ENCODE measurements at regions not wholly inside any gene's neighbourhood (a gene's known extent, or its start where the extent isn't known, plus 50 kb on each side); places are given as distances from the start of the nearest gene placed in this dataset.

- Histone ChIP-seq H3K79me2 (ENCODE audit: insufficient read depth, low read length) (no peaks in the 10 kb centered on the region), H2AFZ (ENCODE audit: low read depth, low read length) (no peak overlapping the region), H3K9ac (ENCODE audit: low read depth, low read length) (no peak overlapping the region), H3K36me3 (ENCODE audit: insufficient read depth, low read length) (no peaks in the 10 kb centered on the region), H3K9me3 (ENCODE audit: insufficient read depth, low read length, severe bottlenecking) (no peaks in the 10 kb centered on the region), H3K4me3 (ENCODE audit: low read depth in 1 of 2, low read length in 2 of 2) (no peak overlapping the region), H4K20me1 (ENCODE audit: insufficient read depth, low read length) (no peaks in the 10 kb centered on the region), H3K27me3 (ENCODE audit: insufficient read depth, low read length, poor library complexity) (no peaks in the 10 kb centered on the region), H3K27ac (ENCODE audit: low read length) (no peak overlapping the region), H3K4me1 (ENCODE audit: insufficient read depth, low read length) (no peaks in the 10 kb centered on the region), H3K4me2 (ENCODE audit: insufficient read depth, low read length) (no peak overlapping the region)
- no peak for DNase-seq
- ATAC-seq (ENCODE audit: insufficient read depth, low read depth): no peak
- TF ChIP-seq CTCF (IDR thresholded peaks at IDR 0.05; ENCODE audit: borderline replicate concordance, extremely low read depth, low read length, poor library complexity, severe bottlenecking) (no peak), EZH2 (IDR thresholded peaks at IDR 0.05; ENCODE audit: borderline replicate concordance, low read depth, low read length, severe bottlenecking) (no peak)
These were observed 677.5 kb downstream of the HDGFL1 start for GRCh38 chr6:23246896-23247295.

DNA sequence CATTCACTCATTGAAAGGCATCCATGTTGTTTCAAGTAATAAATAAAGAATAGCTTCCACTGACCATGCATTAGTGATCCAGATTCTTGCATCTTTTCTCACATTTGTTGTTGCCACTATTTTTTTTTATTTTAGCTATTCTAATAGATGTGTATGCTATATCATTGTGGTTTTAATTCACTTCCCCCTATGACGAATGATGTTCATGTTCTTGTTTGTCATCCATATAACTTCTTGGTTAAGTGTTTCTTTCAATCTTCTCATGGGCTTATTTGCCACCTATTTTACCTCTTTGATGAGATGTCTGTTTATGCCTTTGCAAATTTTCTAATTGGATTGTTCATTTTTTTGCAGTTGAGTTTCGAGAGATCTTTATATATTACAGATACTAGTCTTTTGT, 681.2 kb downstream of the HDGFL1 start:
- H3K4me1 ChIP-seq (ENCODE audit: insufficient read depth, low read length): no peaks in the 10 kb centered on the region
- DNase-seq: no peak
- H3K27me3 ChIP-seq (ENCODE audit: insufficient read depth, low read length, poor library complexity): no peaks in the 10 kb centered on the region
- H3K4me3 ChIP-seq (ENCODE audit: low read depth in 1 of 2, low read length in 2 of 2): no peak overlapping the region
- H3K4me2 ChIP-seq (ENCODE audit: insufficient read depth, low read length): no peak overlapping the region
- ATAC-seq (ENCODE audit: insufficient read depth, low read depth): no peak
- H3K9ac ChIP-seq (ENCODE audit: low read depth, low read length): no peak overlapping the region
- H3K27ac ChIP-seq (ENCODE audit: low read length): no peak overlapping the region
- H2AFZ ChIP-seq (ENCODE audit: low read depth, low read length): no peak overlapping the region
- no peaks in the 10 kb centered on the region for H3K36me3 ChIP-seq (ENCODE audit: insufficient read depth, low read length)
- no peaks in the 10 kb centered on the region for H3K79me2 ChIP-seq (ENCODE audit: insufficient read depth, low read length)
- TF ChIP-seq CTCF (IDR thresholded peaks at IDR 0.05; ENCODE audit: borderline replicate concordance, extremely low read depth, low read length, poor library complexity, severe bottlenecking) (no peak), EZH2 (IDR thresholded peaks at IDR 0.05; ENCODE audit: borderline replicate concordance, low read depth, low read length, severe bottlenecking) (no peak)
- no peaks in the 10 kb centered on the region for H3K9me3 ChIP-seq (ENCODE audit: insufficient read depth, low read length, severe bottlenecking)
- no peaks in the 10 kb centered on the region for H4K20me1 ChIP-seq (ENCODE audit: insufficient read depth, low read length)

GRCh38 chr6:23262864-23263263, 693.5 kb downstream of the HDGFL1 start:
- no peak overlapping the region for H2AFZ ChIP-seq (ENCODE audit: low read depth, low read length)
- H3K27ac ChIP-seq (ENCODE audit: low read length): no peak overlapping the region
- H3K4me1 ChIP-seq (ENCODE audit: insufficient read depth, low read length): no peaks in the 10 kb centered on the region
- H3K4me2 ChIP-seq (ENCODE audit: insufficient read depth, low read length): no peak overlapping the region
- ATAC-seq (ENCODE audit: insufficient read depth, low read depth) (no peak), DNase-seq (no peak)
- TF ChIP-seq EZH2 (IDR thresholded peaks at IDR 0.05; ENCODE audit: borderline replicate concordance, low read depth, low read length, severe bottlenecking): no peak
- no peak for TF ChIP-seq CTCF (IDR thresholded peaks at IDR 0.05; ENCODE audit: borderline replicate concordance, extremely low read depth, low read length, poor library complexity, severe bottlenecking)
- no peaks in the 10 kb centered on the region for H4K20me1 ChIP-seq (ENCODE audit: insufficient read depth, low read length)
- no peaks in the 10 kb centered on the region for H3K27me3 ChIP-seq (ENCODE audit: insufficient read depth, low read length, poor library complexity)
- H3K9ac ChIP-seq (ENCODE audit: low read depth, low read length): no peak overlapping the region
- no peaks in the 10 kb centered on the region for H3K79me2 ChIP-seq (ENCODE audit: insufficient read depth, low read length)
- peaks cover 5% of the 10 kb centered on the region for H3K9me3 ChIP-seq (ENCODE audit: insufficient read depth, low read length, severe bottlenecking)
- H3K4me3 ChIP-seq (ENCODE audit: low read depth in 1 of 2, low read length in 2 of 2): no peak overlapping the region
- no peaks in the 10 kb centered on the region for H3K36me3 ChIP-seq (ENCODE audit: insufficient read depth, low read length)

GRCh38 chr6:23265270-23265669, 695.9 kb downstream of the HDGFL1 start:
- H3K27me3 ChIP-seq (ENCODE audit: insufficient read depth, low read length, poor library complexity): no peaks in the 10 kb centered on the region
- H3K9me3 ChIP-seq (ENCODE audit: insufficient read depth, low read length, severe bottlenecking): peaks cover under 1% of the 10 kb centered on the region
- no peaks in the 10 kb centered on the region for H3K36me3 ChIP-seq (ENCODE audit: insufficient read depth, low read length)
- no peak overlapping the region for H2AFZ ChIP-seq (ENCODE audit: low read depth, low read length)
- H3K9ac ChIP-seq (ENCODE audit: low read depth, low read length): no peak overlapping the region
- no peak overlapping the region for H3K4me2 ChIP-seq (ENCODE audit: insufficient read depth, low read length)
- H4K20me1 ChIP-seq (ENCODE audit: insufficient read depth, low read length): no peaks in the 10 kb centered on the region
- H3K4me3 ChIP-seq (ENCODE audit: low read depth in 1 of 2, low read length in 2 of 2): no peak overlapping the region
- ATAC-seq (ENCODE audit: insufficient read depth, low read depth) (no peak), DNase-seq (no peak)
- H3K79me2 ChIP-seq (ENCODE audit: insufficient read depth, low read length): no peaks in the 10 kb centered on the region
- no peaks in the 10 kb centered on the region for H3K4me1 ChIP-seq (ENCODE audit: insufficient read depth, low read length)
- H3K27ac ChIP-seq (ENCODE audit: low read length): no peak overlapping the region
- TF ChIP-seq EZH2 (IDR thresholded peaks at IDR 0.05; ENCODE audit: borderline replicate concordance, low read depth, low read length, severe bottlenecking): no peak
- TF ChIP-seq CTCF (IDR thresholded peaks at IDR 0.05; ENCODE audit: borderline replicate concordance, extremely low read depth, low read length, poor library complexity, severe bottlenecking): no peak

All from DND-41 (cell line).